HTR-8/SVneo (cell line): ENCODE measurements at regions not wholly inside any gene's neighbourhood (a gene's known extent, or its start where the extent isn't known, plus 50 kb on each side); places are given as distances from the start of the nearest gene placed in this dataset.
A peak's percentile ranks its signal among the peaks of the same experiment; 100 is the strongest.

ENCODE experiments used
- DNase-seq: peaks from one replicate; pipeline ENCODE4 v3.0.0; 2011; ENCODE audit warnings: low spot score, mixed read lengths; ENCODE audit not compliant: insufficient read length
- FAIRE-seq: peaks from 2 replicates; lab custom pipeline; 2011; peaks lifted over from hg19 to GRCh38; lab: Jason Lieb, UNC

DNA sequence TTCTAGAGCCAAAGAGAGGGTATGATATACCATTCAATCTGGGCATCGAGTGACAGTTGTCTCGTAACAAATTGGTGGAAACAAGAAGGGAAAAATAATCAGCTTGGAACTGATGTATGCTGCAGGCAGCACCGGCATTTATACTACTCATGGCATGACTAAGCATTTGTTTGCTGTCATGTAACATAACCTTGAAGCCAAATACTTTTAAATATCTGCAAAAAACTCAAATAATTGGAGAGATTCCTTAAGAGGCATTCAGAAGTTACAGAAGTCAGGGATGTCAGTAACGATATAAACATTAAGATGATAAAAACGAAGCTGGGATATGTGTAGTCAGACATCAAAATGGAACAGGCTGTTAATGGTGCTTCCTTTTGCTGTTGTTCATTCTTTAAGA, 157.3 kb upstream of the MMADHC start:
- no peak for FAIRE-seq
- no peak for DNase-seq

DNA sequence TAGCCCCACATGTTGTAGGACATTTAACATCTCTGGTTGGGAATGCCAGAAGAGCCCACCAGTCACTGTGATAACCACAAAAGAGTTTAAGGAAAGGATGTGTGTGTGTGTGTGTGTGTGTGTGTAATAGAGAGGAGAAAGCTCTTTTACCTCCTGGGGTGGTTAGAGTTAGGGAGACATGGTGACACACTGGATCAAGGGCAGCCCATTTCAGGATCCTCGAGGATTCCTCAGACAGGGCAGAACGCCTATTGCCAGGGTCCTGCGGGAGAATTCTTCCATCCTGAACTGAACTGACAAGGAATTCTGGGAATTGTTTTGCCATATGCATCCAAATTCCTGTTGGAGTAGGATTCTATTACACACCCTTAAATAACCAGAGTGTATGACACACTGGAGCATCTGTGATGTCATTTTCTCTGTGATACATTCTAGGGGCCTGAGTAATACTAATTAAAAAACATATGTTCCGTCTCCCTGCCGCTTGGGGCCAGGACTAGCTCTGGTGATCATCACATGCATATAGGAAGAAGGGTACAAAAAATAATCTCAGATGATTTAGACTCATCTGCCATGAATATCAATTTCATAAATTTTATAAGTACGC, 156.4 kb upstream of the MMADHC start:
- peak; percentile 9 for FAIRE-seq
- no peak for DNase-seq

DNA sequence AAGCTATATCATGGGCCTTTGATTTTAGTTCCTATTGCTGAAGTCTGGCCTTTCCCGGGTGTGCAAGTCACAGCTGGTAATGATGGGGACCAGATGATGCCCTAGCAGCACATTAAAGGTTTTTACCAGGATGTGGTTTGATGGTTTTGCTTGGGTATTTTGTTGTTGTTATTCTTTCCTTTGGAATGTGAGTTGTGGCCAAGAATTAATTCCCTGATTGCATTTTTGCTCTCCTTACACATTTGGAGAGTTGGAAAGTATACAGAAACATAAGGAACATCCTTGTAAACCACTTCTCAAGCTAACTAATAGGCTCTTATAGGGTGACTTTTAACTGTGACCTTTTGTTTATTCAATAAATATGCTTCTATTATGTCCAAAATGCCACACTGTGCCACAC, 154.1 kb upstream of the MMADHC start:
- DNase-seq = peak; percentile 42
- FAIRE-seq = peak; percentile 46

DNA sequence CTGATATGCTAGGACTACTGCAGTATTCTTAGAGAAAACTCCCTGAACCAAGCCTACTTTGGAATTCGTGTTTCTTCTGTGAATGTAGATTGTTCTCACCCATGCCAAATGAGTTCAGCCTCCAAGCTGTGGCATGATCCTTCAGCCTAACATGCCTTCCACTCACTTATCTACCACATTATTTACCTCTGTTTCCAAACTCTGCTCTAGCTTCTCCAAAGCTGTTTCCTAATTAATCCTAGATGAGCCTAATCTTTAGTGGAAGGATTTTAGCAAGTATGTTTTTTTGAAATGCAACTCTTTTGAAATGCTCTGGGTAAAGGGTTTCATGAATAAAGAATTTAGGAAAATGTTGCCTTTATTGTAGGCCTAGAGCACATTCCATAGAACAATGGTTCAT, 152.9 kb upstream of the MMADHC start:
- FAIRE-seq (no peak), DNase-seq (no peak)

DNA sequence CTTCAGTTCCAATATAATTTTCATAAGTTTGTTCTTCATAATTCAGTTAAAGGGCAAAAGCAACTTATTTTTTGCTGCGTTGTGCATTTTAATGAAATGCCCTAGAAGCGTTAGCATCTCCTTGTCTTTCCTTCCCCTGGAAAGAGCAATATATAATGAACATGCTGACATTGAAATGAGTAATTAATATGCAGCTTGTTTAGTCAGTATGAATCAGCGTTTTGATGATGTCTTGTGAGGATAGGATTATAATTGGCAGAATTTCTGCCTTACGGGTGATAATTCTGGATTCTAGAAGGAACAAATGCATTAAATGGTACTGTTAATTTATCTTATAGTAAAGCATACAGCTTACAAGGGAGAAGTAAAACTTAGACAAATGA, 152.3 kb upstream of the MMADHC start:
- DNase-seq (no peak), FAIRE-seq (no peak)

DNA sequence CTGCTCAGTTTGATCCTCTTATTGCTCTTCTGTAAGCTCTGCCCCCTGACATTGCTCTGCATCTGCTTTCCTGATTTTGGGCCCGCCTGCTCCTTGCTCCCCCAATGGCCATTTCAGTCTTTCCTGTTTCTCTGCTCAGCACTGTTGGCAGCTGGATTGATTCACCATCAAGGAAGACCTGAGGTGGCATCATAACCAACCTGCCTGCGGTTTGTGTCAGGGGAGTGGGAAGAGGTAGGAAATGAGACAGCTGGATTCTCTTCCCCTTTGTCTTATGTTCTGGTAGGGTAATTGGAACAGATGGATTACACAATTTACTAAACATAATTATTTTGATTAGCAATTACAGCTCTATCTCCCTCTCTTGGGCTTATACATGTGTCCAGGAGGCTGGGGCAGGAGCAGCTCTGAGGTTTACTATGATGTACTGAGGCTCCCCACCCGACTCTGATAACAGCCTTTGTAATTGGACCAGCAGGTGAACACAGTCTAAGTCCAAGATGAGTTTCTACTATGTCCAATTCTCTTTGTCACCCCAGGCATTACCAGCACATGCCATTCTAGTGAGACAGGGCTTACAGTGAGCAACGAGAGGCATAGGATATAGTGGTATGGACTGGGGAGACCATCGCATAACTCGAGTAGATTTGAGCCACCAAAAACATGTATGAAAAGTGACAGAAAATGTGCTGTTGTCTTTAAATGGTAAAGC, 151.8 kb upstream of the MMADHC start:
- DNase-seq = no peak
- peak; percentile 13 for FAIRE-seq

DNA sequence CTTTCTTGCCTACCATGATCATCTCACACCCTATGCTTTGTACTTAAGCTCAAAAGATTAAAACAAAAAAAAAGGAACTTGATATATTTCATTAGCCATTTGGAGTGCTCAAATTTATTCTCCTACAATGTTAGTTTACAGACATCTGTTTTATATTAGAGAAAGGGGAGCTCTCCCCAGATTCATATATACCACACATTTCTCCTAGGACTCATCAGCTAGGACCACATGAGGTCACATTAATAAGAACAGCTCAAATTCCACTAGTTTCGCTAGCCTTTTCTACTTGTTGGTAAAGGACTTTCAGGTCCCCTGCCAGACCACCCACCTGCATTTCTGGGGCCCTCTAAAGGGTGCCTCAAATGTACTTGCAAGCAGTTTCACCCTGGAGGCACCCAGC, 151.2 kb upstream of the MMADHC start:
- FAIRE-seq (no peak), DNase-seq (no peak)

DNA sequence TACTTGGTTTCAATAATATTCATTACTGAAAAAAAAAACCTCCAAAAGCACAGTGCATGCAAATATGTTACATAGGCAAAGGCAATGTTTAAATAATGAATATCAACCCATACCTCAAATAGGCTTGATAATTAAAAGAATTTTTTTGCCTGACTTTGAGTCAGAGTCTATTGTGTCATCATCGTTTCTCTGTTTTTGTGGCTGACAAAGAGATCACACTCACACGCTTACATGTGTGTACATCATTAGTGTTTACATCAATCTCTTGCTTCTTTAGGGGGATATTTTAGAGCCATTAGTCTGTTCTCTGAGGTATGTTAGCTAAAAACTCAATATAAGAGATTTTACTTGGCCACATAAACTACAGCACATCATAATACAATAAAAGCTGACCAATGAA, 150.3 kb upstream of the MMADHC start:
- FAIRE-seq (no peak), DNase-seq (no peak)

DNA sequence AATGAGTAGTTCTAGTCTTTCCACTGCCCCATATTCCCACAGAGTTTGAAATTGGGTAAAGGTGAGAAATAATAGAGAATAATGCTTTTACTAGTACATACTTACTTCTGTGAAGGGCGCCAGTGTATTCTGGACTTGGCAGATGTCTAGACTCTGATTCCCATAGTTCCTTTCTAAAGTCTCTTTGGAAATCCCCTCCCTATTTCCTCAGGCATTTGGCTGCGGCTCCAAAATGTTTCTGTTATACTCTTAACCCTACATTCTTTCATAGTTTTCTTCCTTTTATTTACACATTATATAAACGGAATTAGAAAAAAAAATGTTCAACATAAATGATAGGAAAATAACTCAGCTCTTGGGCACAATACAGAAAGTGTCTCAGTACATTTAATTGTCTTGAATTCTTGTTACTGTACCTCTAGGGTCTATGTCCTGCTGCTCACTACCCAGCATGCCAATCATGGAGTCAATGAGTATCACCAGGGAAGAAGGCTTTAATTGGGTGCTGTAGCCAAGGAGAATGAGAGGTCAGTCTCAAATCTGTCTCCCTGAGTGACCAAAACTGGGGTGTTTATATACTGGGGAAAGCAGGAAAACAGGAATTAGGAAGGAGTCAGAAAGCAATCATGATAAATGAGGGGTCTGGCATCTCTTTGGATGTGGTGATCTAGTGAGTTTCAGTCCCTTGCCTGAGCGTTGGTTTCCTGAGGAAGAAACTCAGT, 147.8 kb upstream of the MMADHC start:
- DNase-seq (no peak), FAIRE-seq (no peak)

DNA sequence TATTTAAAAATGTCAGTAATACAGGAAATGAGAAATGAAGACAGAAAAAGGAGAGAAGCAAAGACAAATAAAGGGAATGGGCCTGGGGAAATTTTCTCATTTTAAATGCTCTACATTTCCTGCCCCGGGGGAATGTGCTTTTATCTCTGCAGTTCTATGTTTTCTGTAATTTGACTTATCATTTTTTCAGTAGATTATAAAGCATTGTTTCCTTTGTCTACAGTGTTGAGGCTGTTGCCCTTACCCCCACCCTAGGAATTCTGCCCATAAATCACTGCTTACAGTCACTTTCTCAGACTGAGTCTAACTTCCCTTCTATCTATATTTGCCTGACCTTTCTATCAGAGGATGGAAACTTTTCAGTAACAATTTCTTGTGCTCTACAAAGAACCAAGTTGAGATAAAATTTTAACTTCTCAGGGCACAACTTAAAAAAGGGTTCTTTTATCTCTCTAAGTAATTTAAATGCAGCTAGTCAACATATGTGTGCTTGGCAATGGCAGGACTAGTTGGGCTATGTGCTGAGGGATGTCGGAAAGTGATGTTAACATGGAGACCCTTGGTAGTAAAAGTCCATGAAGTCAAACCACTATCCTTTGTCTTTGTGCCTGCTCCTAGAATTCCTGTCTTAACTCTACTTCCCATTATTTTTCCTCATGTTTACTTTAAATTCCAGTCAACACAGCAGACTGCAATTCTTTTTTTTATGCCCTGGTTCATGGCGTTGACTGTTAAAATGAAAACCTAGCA, 146.5 kb upstream of the MMADHC start:
- FAIRE-seq (no peak), DNase-seq (peak; percentile 41)

DNA sequence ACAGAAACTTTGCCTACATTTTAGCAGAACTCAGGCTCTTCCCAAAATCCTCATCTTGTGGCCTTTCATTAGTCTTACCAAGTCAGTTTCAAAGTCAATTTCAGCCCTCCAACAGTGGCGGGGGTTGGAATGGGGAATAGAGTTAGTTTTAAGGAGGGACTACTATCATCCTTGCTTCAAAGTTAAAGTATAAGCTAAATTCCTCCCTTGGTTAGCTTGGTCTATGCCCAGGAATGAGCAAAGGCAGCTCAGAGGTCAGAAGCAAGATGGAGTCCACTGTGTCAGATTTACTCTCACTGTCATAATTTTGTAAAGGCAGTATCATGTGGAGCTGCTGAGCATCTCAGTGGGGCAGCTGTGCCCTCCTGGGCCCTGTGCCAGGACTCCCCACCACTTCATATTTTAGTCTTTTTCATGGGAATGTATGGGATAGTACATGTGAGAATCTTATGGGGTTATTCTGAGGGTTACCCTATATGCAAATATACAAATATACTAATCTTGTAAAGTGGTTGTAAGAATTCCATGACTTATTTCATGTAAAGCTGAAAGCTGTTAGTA, 145.2 kb upstream of the MMADHC start:
- DNase-seq (no peak), FAIRE-seq (no peak)

DNA sequence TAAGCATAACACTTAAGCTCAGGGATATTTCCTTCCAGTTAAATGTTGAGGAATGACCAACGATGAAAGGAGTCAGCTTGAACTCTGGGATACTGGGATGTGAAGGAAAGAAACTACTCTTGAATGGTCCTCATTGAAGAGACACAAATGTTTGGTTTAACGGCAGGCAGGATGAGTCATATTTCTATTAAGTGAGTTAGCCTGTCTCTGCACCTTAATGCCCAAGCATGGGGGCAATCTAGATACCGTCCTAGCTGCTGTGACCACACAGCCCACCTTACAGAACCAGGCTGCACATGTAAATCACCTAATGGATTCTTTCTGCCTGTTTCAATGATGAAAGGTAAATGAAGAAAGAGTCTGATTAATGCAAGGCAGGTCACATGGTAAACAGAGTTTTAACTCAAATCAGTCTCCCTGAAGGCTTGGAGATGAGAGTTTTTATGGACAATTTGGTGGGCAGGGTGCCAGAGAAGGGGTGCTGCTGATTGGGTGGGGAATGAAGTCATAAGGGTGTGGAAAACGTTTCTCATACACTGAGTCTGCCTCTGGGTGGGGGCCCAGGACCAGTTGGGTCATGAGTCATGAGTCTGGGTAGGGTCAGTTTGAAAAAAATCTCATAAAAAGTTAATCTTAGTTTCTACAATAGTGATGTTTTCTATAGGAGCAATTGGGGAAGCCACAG, 144.6 kb upstream of the MMADHC start:
- no peak for DNase-seq
- FAIRE-seq = no peak

DNA sequence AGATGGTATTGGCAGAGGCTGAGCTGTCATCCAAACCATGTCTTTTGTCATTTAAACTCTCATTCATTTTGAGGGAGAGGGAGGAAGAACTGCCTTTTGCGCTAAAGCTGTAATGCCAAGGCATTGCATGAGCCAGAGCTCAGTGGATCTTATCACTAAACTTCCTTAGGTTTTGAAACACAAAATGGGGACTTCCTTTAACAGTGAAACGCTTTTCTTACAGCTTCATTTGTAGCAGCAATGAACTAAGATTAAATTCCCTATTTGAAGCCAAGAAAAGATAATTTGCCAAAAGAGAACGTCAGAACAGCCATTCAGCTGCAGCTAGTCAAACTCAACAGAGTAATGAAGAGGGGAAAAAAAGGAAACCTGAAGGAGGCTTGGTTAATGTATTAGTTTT, 143.5 kb upstream of the MMADHC start:
- DNase-seq (no peak), FAIRE-seq (no peak)

DNA sequence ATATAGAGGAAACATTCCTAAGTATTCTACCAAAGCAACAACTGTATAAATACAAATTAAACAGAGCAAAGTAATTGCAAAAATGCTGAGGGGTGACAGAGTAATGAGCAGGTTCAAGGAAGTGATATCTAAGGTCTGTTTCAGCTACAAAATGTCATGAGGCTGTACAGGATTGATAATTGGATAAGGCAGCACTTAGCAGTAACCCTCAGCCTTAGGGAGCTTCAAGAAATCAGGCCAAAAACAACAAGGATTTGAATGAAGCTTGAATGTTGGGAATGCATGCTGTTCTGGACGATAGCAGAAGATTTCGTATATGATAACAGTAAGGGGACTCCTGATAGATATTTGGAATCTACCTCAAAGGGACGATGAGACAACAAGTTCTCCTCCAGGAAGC, 142.0 kb upstream of the MMADHC start:
- DNase-seq (no peak), FAIRE-seq (no peak)

DNA sequence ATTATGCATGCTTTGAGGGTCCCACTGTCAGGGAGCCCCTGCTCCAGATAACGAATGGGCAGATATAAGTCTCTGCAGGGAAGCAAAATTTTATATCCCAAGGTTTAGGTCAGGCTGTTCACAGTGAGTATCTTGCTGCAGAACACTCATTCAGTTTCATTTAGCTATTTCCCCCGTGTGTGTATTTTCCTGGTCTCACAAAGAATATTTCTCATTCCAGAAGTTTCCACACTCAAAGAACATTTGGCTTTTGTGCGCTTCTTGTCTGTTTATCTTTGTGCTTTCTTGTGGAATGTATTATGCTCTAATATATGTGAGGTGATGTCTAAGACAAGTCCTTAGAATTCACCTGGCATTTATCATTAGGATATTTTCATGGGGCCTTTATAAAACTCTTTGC, 140.4 kb upstream of the MMADHC start:
- FAIRE-seq (no peak), DNase-seq (no peak)

DNA sequence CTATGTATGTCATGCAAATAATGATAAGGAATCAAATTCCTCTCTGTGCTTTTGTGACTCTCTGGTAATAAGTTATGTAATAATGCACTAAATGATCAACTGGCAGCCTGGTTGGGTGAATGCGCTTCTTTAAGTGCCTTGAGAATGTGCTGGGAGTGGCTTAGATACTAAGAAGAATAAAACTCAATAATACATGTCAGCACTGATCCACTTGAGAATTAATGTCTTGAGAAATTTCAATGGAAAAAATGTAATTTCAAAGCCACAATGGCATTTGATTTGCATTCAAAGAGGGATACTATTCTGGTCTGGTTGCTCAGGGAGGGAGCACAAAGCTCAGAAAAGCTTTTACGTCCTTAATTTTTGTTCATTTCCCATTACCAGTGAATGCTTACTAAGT, 137.7 kb upstream of the MMADHC start:
- no peak for FAIRE-seq
- DNase-seq = no peak

DNA sequence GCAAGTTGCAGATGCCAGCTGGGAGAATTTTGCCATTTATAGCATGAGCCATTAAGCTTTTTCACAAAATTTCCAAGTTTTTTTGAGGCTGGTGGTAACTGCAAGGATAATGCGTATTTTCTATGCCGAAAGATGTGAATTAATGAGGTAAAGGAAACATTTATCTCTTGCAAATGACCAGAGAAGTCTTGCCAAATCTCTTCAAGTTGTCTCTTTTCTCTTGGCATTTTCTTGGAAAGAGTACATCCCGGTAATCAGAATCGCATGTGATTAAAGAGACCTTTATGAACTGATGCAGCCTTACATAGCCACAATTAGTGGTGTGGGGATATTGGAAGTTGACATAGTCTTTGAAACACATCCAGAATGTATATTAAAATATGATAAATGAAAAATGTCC, 136.5 kb upstream of the MMADHC start:
- no peak for DNase-seq
- no peak for FAIRE-seq

DNA sequence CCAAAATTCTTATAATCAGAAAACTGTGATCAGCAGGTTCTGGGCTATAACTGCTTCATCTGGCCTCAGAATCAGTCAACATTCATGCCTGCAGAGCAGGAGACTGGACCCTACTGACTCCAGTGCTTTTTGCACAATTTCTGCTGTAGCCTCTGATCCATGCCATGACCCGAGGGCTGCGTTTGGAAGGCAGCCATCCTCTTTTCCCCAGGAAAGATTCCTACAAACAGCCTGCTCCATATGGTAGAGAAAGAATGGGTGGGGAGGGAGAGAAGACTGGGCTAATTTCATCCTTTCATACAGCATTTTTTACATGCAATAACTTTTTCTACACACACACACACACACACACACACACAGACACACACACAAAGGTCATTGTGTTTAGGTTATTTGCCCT, 133.0 kb upstream of the MMADHC start:
- no peak for DNase-seq
- FAIRE-seq = no peak

DNA sequence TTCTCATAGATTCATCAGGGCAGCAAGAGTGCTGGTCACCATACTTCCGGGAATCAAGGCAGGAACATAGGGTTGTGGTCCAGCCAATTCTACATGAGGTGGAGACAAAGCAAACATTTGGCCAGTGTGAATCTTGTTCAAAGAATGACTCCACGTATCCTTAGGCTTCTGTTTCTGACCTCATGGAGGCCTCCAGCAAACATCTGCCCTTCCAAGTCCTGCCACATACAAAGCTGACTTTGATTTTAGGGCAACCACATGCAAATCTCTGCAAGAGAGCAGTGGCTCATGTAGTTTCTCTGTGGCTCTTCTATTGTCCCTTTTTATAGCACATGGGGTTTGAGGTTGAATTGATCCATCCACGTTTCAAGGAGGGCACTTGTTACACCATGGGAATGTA, 132.1 kb upstream of the MMADHC start:
- DNase-seq = no peak
- FAIRE-seq = no peak

DNA sequence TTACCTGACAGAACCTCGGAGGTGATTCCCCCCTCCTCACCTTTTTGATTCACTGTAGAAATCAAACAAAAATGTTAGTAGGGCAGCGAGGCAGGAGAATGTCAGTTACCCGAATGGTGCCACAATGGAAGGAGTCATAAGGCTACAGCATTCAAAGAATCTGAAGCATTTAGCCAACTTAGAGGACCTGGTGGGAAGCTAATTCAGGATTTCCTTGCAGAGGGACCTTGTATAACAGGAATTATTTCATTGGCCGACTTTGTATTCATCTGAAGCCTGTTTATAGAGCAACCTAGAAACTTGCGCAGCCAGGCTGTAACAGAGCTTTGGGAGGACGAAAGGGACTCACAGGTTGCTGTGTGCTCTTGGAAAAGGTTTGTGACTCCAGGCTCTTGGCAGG, 129.1 kb upstream of the MMADHC start:
- DNase-seq (no peak), FAIRE-seq (no peak)
